Activated T-helper 1 cell treated with anti-CD3 and anti-CD28 coated beads, Interleukin-12 subunit alpha, Interleukin-12 subunit beta, Interleukin-2, Interleukin-4 antibody, amounts not matched to agents 30 ng/mL and 10 ng/mL and 1 ng/mL, durations not matched to agents 14 hours and 24 hours and 36 hours (primary cell): ENCODE measurements at regions not wholly inside any gene's neighbourhood (a gene's known extent, or its start where the extent isn't known, plus 50 kb on each side); places are given as distances from the start of the nearest gene placed in this dataset.

Source experiments
- DNase-seq: peaks from one replicate; pipeline ENCODE4 v3.0.0; 2021; ENCODE audit warnings: low spot score
- H3K27ac Mint-ChIP-seq: one replicate; pipeline ENCODE4 v1.8.0; 2021; ENCODE audit warnings: mild to moderate bottlenecking, mixed read lengths
- H3K27me3 Mint-ChIP-seq: one replicate; pipeline ENCODE4 v1.8.0; 2022; ENCODE audit warnings: mild to moderate bottlenecking, moderate library complexity, mixed read lengths; ENCODE audit not compliant: insufficient read depth
- H3K36me3 Mint-ChIP-seq: one replicate; pipeline ENCODE4 v1.8.0; 2021; ENCODE audit warnings: low read depth, mixed read lengths
- H3K4me1 Mint-ChIP-seq: one replicate; pipeline ENCODE4 v1.8.0; 2021; ENCODE audit warnings: low read depth, mixed read lengths
- H3K4me3 Mint-ChIP-seq: one replicate; pipeline ENCODE4 v1.8.0; 2021; ENCODE audit warnings: mild to moderate bottlenecking, moderate library complexity, mixed read lengths
- H3K9me3 Mint-ChIP-seq: one replicate; pipeline ENCODE4 v1.8.0; 2021; ENCODE audit warnings: mixed read lengths
- intact Hi-C: fragments of 100-400 bp; cut with micrococcal nuclease; formaldehyde crosslinking; loops from one replicate; pipeline ENCODE4 v1.15.1; 2024

GRCh38 chr1:187624812-187625545 is 796.2 kb downstream of the PLA2G4A start:
- Mint-ChIP-seq H3K27me3 (no peaks in the 10 kb centered on the region), H3K4me1 (no peaks in the 10 kb centered on the region), H3K36me3 (no peaks in the 10 kb centered on the region), H3K9me3 (no peaks in the 10 kb centered on the region), H3K27ac (no peak overlapping the region), H3K4me3 (no peak overlapping the region)
- intact Hi-C loops, result no loop called here
- no peak for DNase-seq

DNA sequence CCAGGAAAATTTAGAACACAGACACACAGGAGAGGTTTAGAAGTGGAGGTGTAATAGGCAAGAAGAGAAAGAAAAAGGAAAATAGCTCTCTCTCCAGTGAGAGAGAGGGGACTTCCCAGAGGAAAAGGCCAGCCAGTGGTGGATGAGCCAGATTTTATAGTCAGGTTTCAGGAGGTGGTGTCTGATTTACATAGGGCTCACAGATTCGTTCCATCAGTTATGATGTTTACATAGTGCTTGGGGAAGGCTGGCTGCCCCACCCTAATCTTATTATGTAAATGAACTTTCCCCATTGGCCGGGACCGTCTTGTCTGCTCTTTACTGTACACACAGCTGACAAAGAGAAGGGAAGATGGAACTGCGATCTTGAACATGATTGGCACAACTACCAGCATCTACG is 797.3 kb downstream of the PLA2G4A start:
- no peak for DNase-seq
- intact Hi-C loops, result no loop called here
- Mint-ChIP-seq H3K4me3 (no peak overlapping the region), H3K9me3 (no peaks in the 10 kb centered on the region), H3K36me3 (no peaks in the 10 kb centered on the region), H3K27ac (no peak overlapping the region), H3K27me3 (no peaks in the 10 kb centered on the region), H3K4me1 (no peaks in the 10 kb centered on the region)

DNA sequence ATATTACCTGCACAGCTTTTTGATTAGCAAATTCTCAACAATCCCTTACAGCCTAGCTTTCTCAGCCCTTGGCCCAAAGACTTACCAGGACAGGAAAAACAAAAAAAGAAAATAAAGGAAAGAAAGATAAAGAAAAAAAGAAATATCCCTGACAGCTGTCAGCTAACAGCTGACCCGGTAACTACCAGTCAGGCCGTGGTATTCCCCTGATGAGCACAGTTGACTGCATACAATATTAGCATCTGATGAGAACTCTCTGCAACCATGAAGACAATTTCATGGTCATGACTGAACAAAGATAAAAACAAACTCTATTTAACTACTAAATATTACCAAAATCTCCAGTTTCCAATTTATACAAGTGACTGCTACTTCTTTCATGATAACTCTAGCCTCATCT is 798.8 kb downstream of the PLA2G4A start:
- Mint-ChIP-seq H3K4me1 (no peaks in the 10 kb centered on the region), H3K4me3 (no peak overlapping the region), H3K27ac (no peak overlapping the region), H3K27me3 (no peaks in the 10 kb centered on the region), H3K9me3 (no peaks in the 10 kb centered on the region), H3K36me3 (no peaks in the 10 kb centered on the region)
- intact Hi-C loops, result no loop called here
- no peak for DNase-seq

- no peaks in the 10 kb centered on the region for H3K36me3 Mint-ChIP-seq
- H3K27me3 Mint-ChIP-seq, result no peaks in the 10 kb centered on the region
- no peak overlapping the region for H3K4me3 Mint-ChIP-seq
- H3K4me1 Mint-ChIP-seq, result no peaks in the 10 kb centered on the region
- DNase-seq, result no peak
- intact Hi-C loops, result no loop called here
- H3K27ac Mint-ChIP-seq, result no peak overlapping the region
- H3K9me3 Mint-ChIP-seq, result no peaks in the 10 kb centered on the region
These were observed 800.3 kb downstream of the PLA2G4A start for GRCh38 chr1:187629075-187629474.

DNA sequence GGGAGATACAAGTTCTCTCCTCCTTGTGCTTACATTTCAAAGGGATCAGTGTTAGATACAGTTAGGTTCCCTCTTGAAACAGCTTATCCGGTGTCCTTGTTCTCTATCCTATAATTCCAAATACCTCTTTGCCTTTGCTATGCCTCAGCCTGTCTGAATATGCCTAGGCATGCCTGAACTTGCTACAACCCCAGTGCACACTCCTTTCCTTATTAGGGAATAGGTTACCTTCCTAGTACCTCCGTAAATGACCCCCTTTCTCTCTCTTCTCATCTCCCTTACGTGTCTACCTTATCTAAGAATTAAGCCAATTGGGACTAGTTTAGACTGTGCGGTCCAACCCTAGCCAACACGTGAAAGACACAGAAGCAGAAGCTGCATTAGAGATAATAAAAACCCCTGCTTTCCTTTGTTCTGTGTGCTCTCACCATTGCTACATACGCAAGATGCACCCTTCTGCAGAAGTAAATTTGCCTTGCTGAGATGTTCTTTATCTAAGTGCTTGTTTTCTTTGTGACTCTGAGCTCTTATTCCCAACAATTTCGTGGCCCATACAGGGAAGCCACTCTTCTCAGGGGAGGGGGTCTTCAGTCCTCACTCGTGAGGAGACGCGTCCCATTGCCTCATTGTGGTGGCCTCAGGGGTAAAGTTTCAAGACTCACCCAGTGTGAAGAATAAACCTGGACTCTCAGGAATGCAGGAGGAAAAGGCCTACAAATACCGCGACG is 802.1 kb downstream of the PLA2G4A start:
- no peaks in the 10 kb centered on the region for H3K36me3 Mint-ChIP-seq
- H3K4me1 Mint-ChIP-seq, result no peaks in the 10 kb centered on the region
- H3K9me3 Mint-ChIP-seq, result peaks cover 5% of the 10 kb centered on the region
- H3K27me3 Mint-ChIP-seq, result no peaks in the 10 kb centered on the region
- intact Hi-C loops, result no loop called here
- DNase-seq, result no peak
- H3K4me3 Mint-ChIP-seq, result no peak overlapping the region
- H3K27ac Mint-ChIP-seq, result no peak overlapping the region

DNA sequence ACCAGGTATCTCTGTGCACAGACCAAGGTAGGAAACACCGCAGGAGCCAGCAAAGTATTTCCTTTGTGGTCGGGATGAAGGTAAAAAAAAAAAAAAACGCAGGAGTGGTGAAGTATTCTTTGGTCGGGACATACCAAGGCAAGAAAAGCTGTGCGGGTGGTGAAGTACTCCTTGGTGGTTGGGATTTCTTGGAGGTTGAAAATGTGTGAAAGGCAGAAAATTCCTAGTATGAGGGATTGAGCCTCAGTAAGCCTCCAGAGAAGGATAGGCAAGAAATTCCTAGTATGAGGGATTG is 802.6 kb downstream of the PLA2G4A start:
- Mint-ChIP-seq H3K36me3 (no peaks in the 10 kb centered on the region), H3K27ac (no peak overlapping the region), H3K4me3 (no peak overlapping the region), H3K4me1 (no peaks in the 10 kb centered on the region), H3K27me3 (no peaks in the 10 kb centered on the region), H3K9me3 (peaks cover 5% of the 10 kb centered on the region)
- no peak for DNase-seq
- intact Hi-C loops, result no loop called here

DNA sequence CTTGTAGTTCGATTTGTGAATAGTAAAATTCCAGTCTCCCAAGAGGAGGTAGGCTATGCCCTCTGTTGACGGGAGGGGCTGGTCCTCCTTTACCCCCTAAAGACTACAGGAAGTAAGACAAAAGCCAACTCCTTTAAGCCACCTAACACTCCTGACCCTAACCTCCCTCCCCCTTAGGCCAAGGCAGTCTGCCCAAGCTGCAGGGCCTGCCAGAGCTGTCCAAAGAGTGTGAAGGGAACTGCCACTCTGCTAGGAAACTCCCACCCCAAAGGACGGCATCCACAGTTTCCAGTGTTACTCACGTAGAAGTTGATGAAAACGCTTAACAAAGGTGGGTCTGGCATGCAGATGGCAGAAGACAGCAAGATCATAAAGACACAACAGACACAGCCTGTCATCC is 803.2 kb downstream of the PLA2G4A start:
- Mint-ChIP-seq H3K4me3 (no peak overlapping the region), H3K4me1 (no peaks in the 10 kb centered on the region), H3K36me3 (no peaks in the 10 kb centered on the region), H3K27ac (no peak overlapping the region), H3K27me3 (no peaks in the 10 kb centered on the region), H3K9me3 (peaks cover 5% of the 10 kb centered on the region)
- no peak for DNase-seq
- intact Hi-C loops, result no loop called here

GRCh38 chr1:187634940-187635339 is 806.2 kb downstream of the PLA2G4A start:
- H3K36me3 Mint-ChIP-seq, result no peaks in the 10 kb centered on the region
- peaks cover 5% of the 10 kb centered on the region for H3K9me3 Mint-ChIP-seq
- H3K27ac Mint-ChIP-seq, result no peak overlapping the region
- no peaks in the 10 kb centered on the region for H3K4me1 Mint-ChIP-seq
- no peak for DNase-seq
- intact Hi-C loops, result no loop called here
- H3K27me3 Mint-ChIP-seq, result no peaks in the 10 kb centered on the region
- no peak overlapping the region for H3K4me3 Mint-ChIP-seq

- Mint-ChIP-seq H3K27ac (no peak overlapping the region), H3K36me3 (no peaks in the 10 kb centered on the region), H3K27me3 (no peaks in the 10 kb centered on the region), H3K4me3 (no peak overlapping the region), H3K9me3 (peaks cover 5% of the 10 kb centered on the region), H3K4me1 (no peaks in the 10 kb centered on the region)
- intact Hi-C loops, result no loop called here
- no peak for DNase-seq
These were observed 810.1 kb downstream of the PLA2G4A start for GRCh38 chr1:187638733-187639434.

GRCh38 chr1:187641015-187641414 is 812.3 kb downstream of the PLA2G4A start:
- no peak overlapping the region for H3K27ac Mint-ChIP-seq
- no peaks in the 10 kb centered on the region for H3K4me1 Mint-ChIP-seq
- no peaks in the 10 kb centered on the region for H3K9me3 Mint-ChIP-seq
- H3K36me3 Mint-ChIP-seq, result no peaks in the 10 kb centered on the region
- H3K4me3 Mint-ChIP-seq, result no peak overlapping the region
- intact Hi-C loops, result no loop called here
- H3K27me3 Mint-ChIP-seq, result no peaks in the 10 kb centered on the region
- DNase-seq, result no peak

DNA sequence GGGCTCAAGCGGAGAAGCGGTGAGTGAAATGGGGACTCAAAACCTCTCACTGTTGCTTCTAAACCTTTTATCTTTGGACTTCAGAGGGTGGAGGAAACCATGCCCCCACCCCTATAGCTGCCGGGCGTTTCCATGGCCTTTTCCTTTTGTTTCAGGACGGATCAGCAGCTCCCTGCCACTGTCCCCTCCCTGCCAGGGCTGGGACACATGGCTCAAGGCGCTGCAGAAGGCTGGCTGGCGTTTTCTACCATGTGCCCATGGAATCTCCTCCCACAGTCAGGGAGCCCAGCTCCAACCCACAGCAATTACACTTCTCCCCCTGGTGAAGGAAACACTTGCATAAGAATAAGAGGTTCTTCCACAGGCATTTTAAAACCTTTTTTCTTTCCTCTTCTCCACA is 812.7 kb downstream of the PLA2G4A start:
- no peak for DNase-seq
- Mint-ChIP-seq H3K4me1 (no peaks in the 10 kb centered on the region), H3K4me3 (no peak overlapping the region), H3K27ac (no peak overlapping the region), H3K27me3 (no peaks in the 10 kb centered on the region), H3K9me3 (no peaks in the 10 kb centered on the region), H3K36me3 (no peaks in the 10 kb centered on the region)
- intact Hi-C loops, result no loop called here

- Mint-ChIP-seq H3K27me3 (no peaks in the 10 kb centered on the region), H3K27ac (no peak overlapping the region), H3K4me1 (no peaks in the 10 kb centered on the region), H3K9me3 (no peaks in the 10 kb centered on the region), H3K4me3 (no peak overlapping the region), H3K36me3 (no peaks in the 10 kb centered on the region)
- no peak for DNase-seq
- intact Hi-C loops, result no loop called here
These were observed 813.2 kb downstream of the PLA2G4A start for GRCh38 chr1:187641907-187642306.

- Mint-ChIP-seq H3K4me1 (no peaks in the 10 kb centered on the region), H3K4me3 (no peak overlapping the region), H3K27ac (no peak overlapping the region), H3K27me3 (no peaks in the 10 kb centered on the region), H3K9me3 (no peaks in the 10 kb centered on the region), H3K36me3 (no peaks in the 10 kb centered on the region)
- DNase-seq, result no peak
- intact Hi-C loops, result no loop called here
These were observed 816.9 kb downstream of the PLA2G4A start for GRCh38 chr1:187645651-187646050.
